ENCODE measurements at regions not wholly inside any gene's neighbourhood (a gene's known extent, or its start where the extent isn't known, plus 50 kb on each side); places are given as distances from the start of the nearest gene placed in this dataset.
"Not testable (repeated sequence)": the region's sequence is repeated elsewhere in the genome, so short reads cannot be mapped to it uniquely, and the experiment has no call there.

- Histone ChIP-seq H3K4me3 (no peak overlapping the region), H3K27me3 (no peaks in the 10 kb centered on the region), H3K27ac (no peak overlapping the region), H3K4me1 (no peaks in the 10 kb centered on the region), H3K36me3 (no peaks in the 10 kb centered on the region), H3K9me3 (no peaks in the 10 kb centered on the region)
- no peak for DNase-seq (ENCODE audit: low spot score)
- no peak for TF ChIP-seq CTCF (IDR thresholded peaks at IDR 0.05)
These were observed 121.6 kb upstream of the KIF2A start for GRCh38 chr5:62184444-62184843.

GRCh38 chr5:62190173-62190572 lies 115.8 kb upstream of the KIF2A start:
- Histone ChIP-seq H3K4me1 (no peaks in the 10 kb centered on the region), H3K36me3 (no peaks in the 10 kb centered on the region), H3K27me3 (no peaks in the 10 kb centered on the region), H3K27ac (no peak overlapping the region), H3K4me3 (no peak overlapping the region), H3K9me3 (peaks cover 0 to 7% of the 10 kb centered on the region in 2 donors)
- no peak for TF ChIP-seq CTCF (IDR thresholded peaks at IDR 0.05)
- no peak for DNase-seq (ENCODE audit: low spot score)

- Histone ChIP-seq H3K9me3 (peaks cover 0 to 7% of the 10 kb centered on the region in 2 donors), H3K36me3 (no peaks in the 10 kb centered on the region)
- no peak for TF ChIP-seq CTCF (IDR thresholded peaks at IDR 0.05)
These were observed 115.1 kb upstream of the KIF2A start for GRCh38 chr5:62190931-62191330.

GRCh38 chr5:62192958-62193357 lies 113.0 kb upstream of the KIF2A start:
- Histone ChIP-seq H3K27me3 (no peaks in the 10 kb centered on the region), H3K36me3 (no peaks in the 10 kb centered on the region), H3K27ac (no peak overlapping the region), H3K9me3 (peaks cover 0 to 7% of the 10 kb centered on the region in 2 donors), H3K4me3 (no peak overlapping the region), H3K4me1 (no peaks in the 10 kb centered on the region)
- no peak for TF ChIP-seq CTCF (IDR thresholded peaks at IDR 0.05)
- DNase-seq (ENCODE audit: low spot score), result no peak

More at GRCh38 chr5:62190931-62191330, 115.1 kb upstream of the KIF2A start:
- Histone ChIP-seq H3K27ac (no peak overlapping the region), H3K27me3 (no peaks in the 10 kb centered on the region), H3K4me3 (no peak overlapping the region), H3K4me1 (no peaks in the 10 kb centered on the region)
- DNase-seq (ENCODE audit: low spot score), result no peak

GRCh38 chr5:62196532-62196931 lies 109.5 kb upstream of the KIF2A start:
- not testable (repeated sequence) for H3K27ac ChIP-seq; H3K36me3 ChIP-seq; H3K4me1 ChIP-seq; H3K4me3 ChIP-seq; H3K9me3 ChIP-seq; H3K27me3 ChIP-seq; DNase-seq (ENCODE audit: low spot score)

GRCh38 chr5:62197697-62198096 lies 108.3 kb upstream of the KIF2A start:
- Histone ChIP-seq H3K27ac (no peak overlapping the region), H3K9me3 (peaks cover 0 to 5% of the 10 kb centered on the region in 2 donors), H3K36me3 (no peaks in the 10 kb centered on the region), H3K27me3 (no peaks in the 10 kb centered on the region), H3K4me3 (no peak overlapping the region), H3K4me1 (no peaks in the 10 kb centered on the region)
- DNase-seq (ENCODE audit: low spot score), result no peak
- TF ChIP-seq CTCF (IDR thresholded peaks at IDR 0.05), result no peak
